ENCODE measurements at regions not wholly inside any gene's neighbourhood (a gene's known extent, or its start where the extent isn't known, plus 50 kb on each side); places are given as distances from the start of the nearest gene placed in this dataset.

DNA sequence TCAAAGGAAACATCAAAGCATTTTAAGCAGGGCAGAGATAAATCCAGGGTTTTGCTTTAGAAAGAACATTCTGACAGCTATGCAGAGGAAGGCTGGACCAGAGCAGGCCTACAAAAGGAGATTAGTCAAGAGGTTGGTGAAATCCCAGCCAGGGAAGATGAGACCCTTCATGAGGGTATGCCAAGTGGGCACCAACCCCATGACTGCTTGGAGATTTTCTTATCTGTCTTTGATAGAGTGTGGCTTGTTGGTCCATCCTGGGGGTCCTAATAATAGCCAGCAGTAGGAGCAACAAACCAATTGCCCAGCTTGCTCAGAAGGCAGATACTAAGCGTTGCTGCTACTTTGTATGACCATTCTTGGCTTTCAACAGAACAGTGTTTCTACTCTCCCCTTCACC, 895.4 kb downstream of the EPHA4 start:
- TF ChIP-seq, protein P1, sequence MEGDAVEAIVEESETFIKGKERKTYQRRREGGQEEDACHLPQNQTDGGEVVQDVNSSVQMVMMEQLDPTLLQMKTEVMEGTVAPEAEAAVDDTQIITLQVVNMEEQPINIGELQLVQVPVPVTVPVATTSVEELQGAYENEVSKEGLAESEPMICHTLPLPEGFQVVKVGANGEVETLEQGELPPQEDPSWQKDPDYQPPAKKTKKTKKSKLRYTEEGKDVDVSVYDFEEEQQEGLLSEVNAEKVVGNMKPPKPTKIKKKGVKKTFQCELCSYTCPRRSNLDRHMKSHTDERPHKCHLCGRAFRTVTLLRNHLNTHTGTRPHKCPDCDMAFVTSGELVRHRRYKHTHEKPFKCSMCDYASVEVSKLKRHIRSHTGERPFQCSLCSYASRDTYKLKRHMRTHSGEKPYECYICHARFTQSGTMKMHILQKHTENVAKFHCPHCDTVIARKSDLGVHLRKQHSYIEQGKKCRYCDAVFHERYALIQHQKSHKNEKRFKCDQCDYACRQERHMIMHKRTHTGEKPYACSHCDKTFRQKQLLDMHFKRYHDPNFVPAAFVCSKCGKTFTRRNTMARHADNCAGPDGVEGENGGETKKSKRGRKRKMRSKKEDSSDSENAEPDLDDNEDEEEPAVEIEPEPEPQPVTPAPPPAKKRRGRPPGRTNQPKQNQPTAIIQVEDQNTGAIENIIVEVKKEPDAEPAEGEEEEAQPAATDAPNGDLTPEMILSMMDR (IDR thresholded peaks at IDR 0.05) = no peak
- TF ChIP-seq POLR2A (IDR thresholded peaks at IDR 0.05) = no peak
